ENCODE measurements at regions not wholly inside any gene's neighbourhood (a gene's known extent, or its start where the extent isn't known, plus 50 kb on each side); places are given as distances from the start of the nearest gene placed in this dataset.
"Not testable (repeated sequence)": the region's sequence is repeated elsewhere in the genome, so short reads cannot be mapped to it uniquely, and the experiment has no call there.

GRCh38 chr12:33589576-33590114, 150.0 kb upstream of the SYT10 start:
- DNase-seq (ENCODE audit: low read depth), result no peak

GRCh38 chr12:33593753-33594152, 154.1 kb upstream of the SYT10 start:
- no peak for DNase-seq (ENCODE audit: low read depth)

GRCh38 chr12:33596061-33596460, 156.4 kb upstream of the SYT10 start:
- no peak for DNase-seq (ENCODE audit: low read depth)

- DNase-seq (ENCODE audit: low read depth), result no peak
Observed at GRCh38 chr12:33596814-33597213, 157.2 kb upstream of the SYT10 start.

- no peak for DNase-seq (ENCODE audit: low read depth)
Observed at GRCh38 chr12:33602515-33602914, 162.9 kb upstream of the SYT10 start.

GRCh38 chr12:33605757-33606156, 166.1 kb upstream of the SYT10 start:
- DNase-seq (ENCODE audit: low read depth), result no peak

- no peak for DNase-seq (ENCODE audit: low read depth)
Observed at GRCh38 chr12:33609910-33610309, 170.3 kb upstream of the SYT10 start.

GRCh38 chr12:33614630-33615029, 175.0 kb upstream of the SYT10 start:
- no peak for DNase-seq (ENCODE audit: low read depth)

- DNase-seq (ENCODE audit: low read depth), result no peak
Observed at GRCh38 chr12:33617218-33617617, 177.6 kb upstream of the SYT10 start.

GRCh38 chr12:33628087-33628486, 188.5 kb upstream of the SYT10 start:
- DNase-seq (ENCODE audit: low read depth), result no peak

- no peak for DNase-seq (ENCODE audit: low read depth)
Observed at GRCh38 chr12:33634544-33634943, 194.9 kb upstream of the SYT10 start.

GRCh38 chr12:33636930-33637329, 197.3 kb upstream of the SYT10 start:
- not testable (repeated sequence) for DNase-seq (ENCODE audit: low read depth)

GRCh38 chr12:33639975-33640374, 200.4 kb upstream of the SYT10 start:
- DNase-seq (ENCODE audit: low read depth), result no peak

- no peak for DNase-seq (ENCODE audit: low read depth)
Observed at GRCh38 chr12:33649992-33650391, 210.4 kb upstream of the SYT10 start.

- DNase-seq (ENCODE audit: low read depth), result no peak
Observed at GRCh38 chr12:33650832-33651231, 211.2 kb upstream of the SYT10 start.

GRCh38 chr12:33653362-33653761, 213.7 kb upstream of the SYT10 start:
- DNase-seq (ENCODE audit: low read depth), result no peak

- DNase-seq (ENCODE audit: low read depth), result no peak
Observed at GRCh38 chr12:33654313-33654712, 214.7 kb upstream of the SYT10 start.

- DNase-seq (ENCODE audit: low read depth), result no peak
Observed at GRCh38 chr12:33663000-33663654, 223.5 kb upstream of the SYT10 start.

GRCh38 chr12:33669349-33669748, 229.7 kb upstream of the SYT10 start:
- DNase-seq (ENCODE audit: low read depth), result no peak

GRCh38 chr12:33670284-33670683, 230.7 kb upstream of the SYT10 start:
- no peak for DNase-seq (ENCODE audit: low read depth)

- no peak for DNase-seq (ENCODE audit: low read depth)
Observed at GRCh38 chr12:33671676-33672075, 232.1 kb upstream of the SYT10 start.

- DNase-seq (ENCODE audit: low read depth), result no peak
Observed at GRCh38 chr12:33672836-33673577, 233.4 kb upstream of the SYT10 start.

GRCh38 chr12:33676866-33677265, 237.2 kb upstream of the SYT10 start:
- no peak for DNase-seq (ENCODE audit: low read depth)
